ENCODE measurements at regions not wholly inside any gene's neighbourhood (a gene's known extent, or its start where the extent isn't known, plus 50 kb on each side); places are given as distances from the start of the nearest gene placed in this dataset.

DNA sequence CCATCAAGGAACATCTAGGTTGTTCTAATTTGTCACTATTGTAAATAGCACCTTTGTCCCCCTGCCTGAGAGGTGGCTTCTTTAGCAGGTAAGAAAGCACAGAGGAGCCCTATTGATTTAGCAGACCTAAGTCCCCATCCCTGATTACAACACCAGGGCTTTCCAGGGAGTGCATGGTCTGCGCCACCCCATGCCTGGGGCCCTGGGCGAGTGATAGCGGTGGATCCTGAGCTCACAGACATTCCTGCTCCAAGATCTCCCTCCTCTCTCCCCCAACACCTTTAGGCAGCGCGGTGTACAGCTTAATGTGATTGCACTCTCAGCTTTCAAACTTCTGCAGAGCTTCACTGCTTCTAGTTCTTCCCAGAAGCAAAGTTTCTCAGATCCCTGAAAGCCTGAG, 67.4 kb upstream of the WWC1 start:
- Histone ChIP-seq H3K36me3 (ENCODE audit: control insufficient read depth, insufficient read depth, low read length) (no peaks in the 10 kb centered on the region), H3K27me3 (replicated peaks; ENCODE audit: control insufficient read depth, insufficient read depth, low read length, poor library complexity, severe bottlenecking) (no peaks in the 10 kb centered on the region), H3K4me3 (ENCODE audit: insufficient read depth, low read depth, low read length, poor library complexity, severe bottlenecking) (no peak overlapping the region), H3K27ac (ENCODE audit: insufficient read depth, low read length, poor library complexity, severe bottlenecking) (no peak overlapping the region), H3K9me3 (ENCODE audit: control insufficient read depth, low read length) (no peaks in the 10 kb centered on the region), H3K4me1 (ENCODE audit: control insufficient read depth, insufficient read depth, low read length, poor library complexity, severe bottlenecking) (peaks cover 3% of the 10 kb centered on the region)
- no peak for DNase-seq

DNA sequence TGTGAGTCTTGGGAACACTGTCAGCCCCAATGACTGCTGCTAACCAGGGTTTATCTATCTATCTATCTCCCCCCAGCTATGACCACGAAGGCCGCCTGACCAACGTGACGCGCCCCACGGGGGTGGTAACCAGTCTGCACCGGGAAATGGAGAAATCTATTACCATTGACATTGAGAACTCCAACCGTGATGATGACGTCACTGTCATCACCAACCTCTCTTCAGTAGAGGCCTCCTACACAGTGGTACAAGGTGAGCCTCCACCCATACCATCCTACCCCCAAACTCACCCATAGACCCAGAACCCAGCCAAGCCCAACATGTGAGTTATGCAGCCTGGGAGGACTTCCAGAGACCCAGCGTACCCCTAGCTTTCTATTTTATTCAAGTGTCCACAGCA, 65.4 kb upstream of the WWC1 start:
- Histone ChIP-seq H3K27ac (ENCODE audit: insufficient read depth, low read length, poor library complexity, severe bottlenecking) (no peak overlapping the region), H3K9me3 (ENCODE audit: control insufficient read depth, low read length) (no peaks in the 10 kb centered on the region), H3K36me3 (ENCODE audit: control insufficient read depth, insufficient read depth, low read length) (no peaks in the 10 kb centered on the region), H3K4me1 (ENCODE audit: control insufficient read depth, insufficient read depth, low read length, poor library complexity, severe bottlenecking) (peaks cover 3% of the 10 kb centered on the region), H3K4me3 (ENCODE audit: insufficient read depth, low read depth, low read length, poor library complexity, severe bottlenecking) (no peak overlapping the region), H3K27me3 (replicated peaks; ENCODE audit: control insufficient read depth, insufficient read depth, low read length, poor library complexity, severe bottlenecking) (no peaks in the 10 kb centered on the region)
- no peak for DNase-seq

DNA sequence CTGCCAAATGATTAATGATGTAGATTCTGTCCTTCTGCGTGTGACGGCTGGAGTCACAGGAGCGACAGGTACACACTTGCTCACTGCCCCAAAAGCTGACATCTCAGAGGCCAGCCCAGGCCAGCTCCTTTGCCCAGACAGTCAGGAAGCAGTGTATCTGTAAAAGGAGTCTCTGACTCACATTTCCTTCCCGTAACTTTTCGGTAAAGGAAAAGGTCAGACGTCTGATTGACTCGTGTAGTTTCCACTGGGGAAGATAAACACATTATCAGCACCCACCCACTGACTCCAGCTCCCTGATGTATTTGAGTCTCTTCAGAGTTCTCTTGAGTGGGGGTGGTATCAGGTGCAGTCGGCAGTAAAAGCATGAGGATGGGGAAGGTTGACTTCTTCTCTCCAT, 64.4 kb upstream of the WWC1 start:
- no peaks in the 10 kb centered on the region for H3K36me3 ChIP-seq (ENCODE audit: control insufficient read depth, insufficient read depth, low read length)

DNA sequence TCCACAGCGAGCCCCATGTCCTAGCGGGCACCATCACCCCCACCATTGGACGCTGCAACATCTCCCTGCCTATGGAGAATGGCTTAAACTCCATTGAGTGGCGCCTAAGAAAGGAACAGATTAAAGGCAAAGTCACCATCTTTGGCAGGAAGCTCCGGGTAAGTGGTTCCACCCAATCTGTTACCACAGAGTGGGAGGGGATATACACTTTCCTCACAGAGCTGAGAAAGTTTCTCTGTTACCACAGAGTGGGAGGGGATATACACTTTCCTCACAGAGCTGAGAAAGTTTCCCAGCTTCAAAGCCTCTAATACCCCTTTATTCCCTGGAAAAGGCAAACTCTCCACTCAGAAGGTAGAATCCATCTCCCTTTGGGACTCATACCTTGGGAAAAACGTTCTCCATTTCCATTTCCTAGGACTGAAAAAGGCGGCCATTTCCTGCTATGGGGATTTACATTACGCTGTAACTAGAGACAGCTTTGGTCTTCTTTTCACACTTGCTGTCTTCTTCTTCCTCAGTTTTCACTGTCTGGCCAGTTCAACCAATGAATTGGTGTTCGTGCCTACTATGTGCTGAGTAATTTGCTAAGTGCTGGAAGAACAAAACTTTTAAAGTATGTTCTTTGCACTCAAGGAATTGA, 63.4 kb upstream of the WWC1 start:
- Histone ChIP-seq H3K27ac (ENCODE audit: insufficient read depth, low read length, poor library complexity, severe bottlenecking) (no peak overlapping the region), H3K36me3 (ENCODE audit: control insufficient read depth, insufficient read depth, low read length) (no peaks in the 10 kb centered on the region), H3K9me3 (ENCODE audit: control insufficient read depth, low read length) (no peaks in the 10 kb centered on the region), H3K4me3 (ENCODE audit: insufficient read depth, low read depth, low read length, poor library complexity, severe bottlenecking) (peak overlapping the region; percentile 19), H3K4me1 (ENCODE audit: control insufficient read depth, insufficient read depth, low read length, poor library complexity, severe bottlenecking) (peaks cover 3% of the 10 kb centered on the region), H3K27me3 (replicated peaks; ENCODE audit: control insufficient read depth, insufficient read depth, low read length, poor library complexity, severe bottlenecking) (no peaks in the 10 kb centered on the region)
- peak in 1 of 3 donors; percentile 3 for DNase-seq

More for the DNA sequence above, 64.4 kb upstream of the WWC1 start:
- Histone ChIP-seq H3K4me1 (ENCODE audit: control insufficient read depth, insufficient read depth, low read length, poor library complexity, severe bottlenecking) (peaks cover 3% of the 10 kb centered on the region), H3K27ac (ENCODE audit: insufficient read depth, low read length, poor library complexity, severe bottlenecking) (no peak overlapping the region), H3K4me3 (ENCODE audit: insufficient read depth, low read depth, low read length, poor library complexity, severe bottlenecking) (no peak overlapping the region), H3K9me3 (ENCODE audit: control insufficient read depth, low read length) (no peaks in the 10 kb centered on the region), H3K27me3 (replicated peaks; ENCODE audit: control insufficient read depth, insufficient read depth, low read length, poor library complexity, severe bottlenecking) (no peaks in the 10 kb centered on the region)
- no peak for DNase-seq

DNA sequence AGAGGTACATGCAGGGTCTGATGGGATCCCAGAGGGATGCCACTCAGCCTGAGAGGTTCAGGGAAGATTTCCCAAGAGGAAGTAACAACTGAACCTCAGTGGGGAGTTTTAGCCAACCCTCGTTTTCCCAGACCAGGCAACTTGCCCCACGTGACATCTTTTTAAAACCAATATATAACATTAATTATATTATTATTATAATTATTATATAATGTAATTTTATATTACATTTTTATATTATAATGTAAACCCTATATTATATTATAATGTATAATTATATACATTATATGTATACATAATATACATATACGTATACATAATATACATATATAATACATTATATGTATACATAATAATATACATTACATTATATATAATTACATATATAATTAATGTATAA, 62.8 kb upstream of the WWC1 start:
- no peaks in the 10 kb centered on the region for H3K27me3 ChIP-seq (replicated peaks; ENCODE audit: control insufficient read depth, insufficient read depth, low read length, poor library complexity, severe bottlenecking)
- no peak for DNase-seq
- H3K27ac ChIP-seq (ENCODE audit: insufficient read depth, low read length, poor library complexity, severe bottlenecking), result no peak overlapping the region
- H3K36me3 ChIP-seq (ENCODE audit: control insufficient read depth, insufficient read depth, low read length), result no peaks in the 10 kb centered on the region
- peaks cover 3% of the 10 kb centered on the region for H3K4me1 ChIP-seq (ENCODE audit: control insufficient read depth, insufficient read depth, low read length, poor library complexity, severe bottlenecking)
- no peak overlapping the region for H3K4me3 ChIP-seq (ENCODE audit: insufficient read depth, low read depth, low read length, poor library complexity, severe bottlenecking)
- H3K9me3 ChIP-seq (ENCODE audit: control insufficient read depth, low read length), result no peaks in the 10 kb centered on the region

DNA sequence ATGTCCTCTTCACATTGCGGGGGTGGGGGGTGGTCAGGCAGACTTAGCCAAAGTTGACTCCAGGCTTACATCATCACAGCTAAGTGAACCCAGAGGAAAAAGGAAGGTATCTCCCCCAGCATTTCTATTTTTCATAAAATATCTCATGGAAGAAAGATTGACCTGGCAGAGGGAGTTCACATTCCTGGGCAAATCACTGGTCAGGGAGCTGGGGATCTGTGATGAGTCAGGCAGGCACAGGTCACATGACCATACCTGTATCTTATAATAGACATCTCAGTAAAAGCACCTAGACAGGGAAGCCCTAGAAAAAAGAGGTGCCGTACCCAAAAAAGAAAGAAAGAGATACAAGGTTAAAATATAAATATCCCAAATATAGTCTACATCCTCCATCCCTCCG, 57.3 kb upstream of the WWC1 start:
- Histone ChIP-seq H3K4me1 (ENCODE audit: control insufficient read depth, insufficient read depth, low read length, poor library complexity, severe bottlenecking) (no peaks in the 10 kb centered on the region), H3K4me3 (ENCODE audit: insufficient read depth, low read depth, low read length, poor library complexity, severe bottlenecking) (no peak overlapping the region), H3K27me3 (replicated peaks; ENCODE audit: control insufficient read depth, insufficient read depth, low read length, poor library complexity, severe bottlenecking) (no peaks in the 10 kb centered on the region), H3K9me3 (ENCODE audit: control insufficient read depth, low read length) (no peaks in the 10 kb centered on the region), H3K36me3 (ENCODE audit: control insufficient read depth, insufficient read depth, low read length) (no peaks in the 10 kb centered on the region), H3K27ac (ENCODE audit: insufficient read depth, low read length, poor library complexity, severe bottlenecking) (no peak overlapping the region)
- no peak for DNase-seq

DNA sequence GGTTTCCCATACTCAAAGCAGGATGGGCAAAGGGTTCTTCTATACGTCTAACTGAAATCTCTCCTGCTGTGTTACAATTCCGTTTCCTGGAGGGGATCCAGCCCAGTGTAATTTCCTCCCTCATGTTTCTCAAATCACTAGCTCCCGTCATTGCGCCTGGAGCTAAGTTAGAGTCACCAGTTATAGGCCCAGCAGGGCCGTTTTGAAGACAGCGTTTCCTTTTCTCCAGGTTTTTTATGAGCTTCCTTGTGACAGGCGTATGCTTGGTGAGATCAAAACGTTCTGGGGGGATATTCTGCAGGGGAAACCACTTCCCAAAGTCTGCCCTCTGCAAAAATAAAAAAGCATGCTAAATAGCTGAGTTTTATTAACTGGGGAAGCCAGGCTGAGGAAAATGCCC, 53.0 kb upstream of the WWC1 start:
- Histone ChIP-seq H3K27ac (ENCODE audit: insufficient read depth, low read length, poor library complexity, severe bottlenecking) (no peak overlapping the region), H3K4me3 (ENCODE audit: insufficient read depth, low read depth, low read length, poor library complexity, severe bottlenecking) (no peak overlapping the region), H3K27me3 (replicated peaks; ENCODE audit: control insufficient read depth, insufficient read depth, low read length, poor library complexity, severe bottlenecking) (no peaks in the 10 kb centered on the region), H3K36me3 (ENCODE audit: control insufficient read depth, insufficient read depth, low read length) (no peaks in the 10 kb centered on the region), H3K4me1 (ENCODE audit: control insufficient read depth, insufficient read depth, low read length, poor library complexity, severe bottlenecking) (no peaks in the 10 kb centered on the region), H3K9me3 (ENCODE audit: control insufficient read depth, low read length) (no peaks in the 10 kb centered on the region)
- no peak for DNase-seq

DNA sequence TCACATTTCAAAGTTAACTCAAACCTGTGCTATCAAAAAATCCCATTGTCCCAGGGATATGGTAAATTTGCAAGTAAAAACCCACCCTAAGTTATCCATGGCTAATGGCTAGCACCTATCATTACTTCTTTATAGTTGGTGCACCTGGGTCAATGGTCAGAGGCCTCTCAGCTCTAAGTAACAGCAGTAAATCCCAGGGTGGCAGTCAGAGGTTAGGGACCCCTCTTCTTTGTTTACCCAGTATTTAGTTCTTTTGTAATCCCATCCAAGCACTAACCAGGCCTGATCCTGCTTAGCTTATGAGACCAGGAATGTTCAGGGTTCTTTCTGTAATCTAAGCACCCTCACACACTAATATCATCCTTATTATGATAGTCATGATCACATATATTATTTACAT, 52.1 kb upstream of the WWC1 start:
- Histone ChIP-seq H3K27me3 (replicated peaks; ENCODE audit: control insufficient read depth, insufficient read depth, low read length, poor library complexity, severe bottlenecking) (no peaks in the 10 kb centered on the region), H3K4me1 (ENCODE audit: control insufficient read depth, insufficient read depth, low read length, poor library complexity, severe bottlenecking) (no peaks in the 10 kb centered on the region), H3K4me3 (ENCODE audit: insufficient read depth, low read depth, low read length, poor library complexity, severe bottlenecking) (no peak overlapping the region), H3K36me3 (ENCODE audit: control insufficient read depth, insufficient read depth, low read length) (no peaks in the 10 kb centered on the region), H3K27ac (ENCODE audit: insufficient read depth, low read length, poor library complexity, severe bottlenecking) (no peak overlapping the region), H3K9me3 (ENCODE audit: control insufficient read depth, low read length) (no peaks in the 10 kb centered on the region)
- DNase-seq, result no peak

All from effector memory CD4-positive, alpha-beta T cell (primary cell).